GM23338 (cell line): ENCODE measurements at regions not wholly inside any gene's neighbourhood (a gene's known extent, or its start where the extent isn't known, plus 50 kb on each side); places are given as distances from the start of the nearest gene placed in this dataset.

Source experiments
- ATAC-seq: fragments of 200-7000 bp; cut with Tn5 transposase; 3 replicates; pipeline ENCODE4 v1.9.1; 2020
- DNase-seq: peaks from one replicate; pipeline ENCODE4 v3.0.0-alpha.2; 2015; ENCODE audit warnings: low spot score
- H2AFZ ChIP-seq: fragments of 200-600 bp; sonication (generic); 2 replicates; pipeline ENCODE4 v1.8.0; 2016; ENCODE audit warnings: antibody characterized with exemption, mild to moderate bottlenecking, moderate library complexity
- H3F3A ChIP-seq: fragments of 200-600 bp; sonication (generic); replicated peaks from 2 replicates; pipeline ENCODE4 v1.8.0; 2017; ENCODE audit warnings: antibody characterized with exemption, mixed run types, low read depth
- H3K27ac ChIP-seq: fragments of 200-600 bp; sonication (generic); 2 replicates; pipeline ENCODE4 v1.6.1; 2016; ENCODE audit warnings: low read depth
- H3K27me3 ChIP-seq: fragments of 200-600 bp; sonication (generic); 2 replicates; pipeline ENCODE4 v1.8.0; 2016; ENCODE audit warnings: mild to moderate bottlenecking, mixed run types, moderate library complexity; ENCODE audit not compliant: insufficient read depth
- H3K36me3 ChIP-seq: fragments of 200-600 bp; sonication (generic); 2 replicates; pipeline ENCODE4 v1.8.0; 2016; ENCODE audit warnings: mild to moderate bottlenecking; ENCODE audit not compliant: insufficient read depth
- H3K4me1 ChIP-seq: fragments of 200-600 bp; sonication (generic); 2 replicates; pipeline ENCODE4 v1.8.0; 2016; ENCODE audit warnings: mild to moderate bottlenecking, moderate library complexity; ENCODE audit not compliant: insufficient read depth
- H3K4me2 ChIP-seq: fragments of 200-600 bp; sonication (generic); 2 replicates; pipeline ENCODE4 v1.7.1; 2017; ENCODE audit warnings: mixed run types
- H3K4me3 ChIP-seq: fragments of 200-600 bp; sonication (generic); 2 replicates; pipeline ENCODE4 v1.6.1; 2016; ENCODE audit warnings: mixed run types
- H3K79me2 ChIP-seq: fragments of 200-600 bp; sonication (generic); replicated peaks from 2 replicates; pipeline ENCODE4 v1.8.0; 2017; ENCODE audit warnings: mild to moderate bottlenecking; ENCODE audit not compliant: insufficient read depth
- H3K9me2 ChIP-seq: fragments of 200-600 bp; sonication (generic); 2 replicates; pipeline ENCODE4 v1.8.0; 2017; ENCODE audit not compliant: insufficient read depth
- H4K20me1 ChIP-seq: fragments of 200-600 bp; sonication (generic); replicated peaks from 2 replicates; pipeline ENCODE4 v1.8.0; 2017; ENCODE audit warnings: mild to moderate bottlenecking; ENCODE audit not compliant: insufficient read depth
- H3K27ac Mint-ChIP-seq: 2 replicates; pipeline ENCODE4 v1.8.0; 2020; ENCODE audit warnings: inconsistent platforms, mild to moderate bottlenecking, moderate library complexity, mixed read lengths
- H3K27me3 Mint-ChIP-seq: 3 replicates; pipeline ENCODE4 v1.8.0; 2022; ENCODE audit warnings: low read depth, mild to moderate bottlenecking, moderate library complexity, mixed read lengths, inconsistent platforms; ENCODE audit not compliant: insufficient read depth, poor library complexity
- H3K36me3 Mint-ChIP-seq: 3 replicates; pipeline ENCODE4 v1.8.0; 2021; ENCODE audit warnings: low read depth, mild to moderate bottlenecking, inconsistent platforms, moderate library complexity, mixed read lengths
- H3K4me1 Mint-ChIP-seq: 3 replicates; pipeline ENCODE4 v1.8.0; 2020; ENCODE audit warnings: mild to moderate bottlenecking, inconsistent platforms, mixed read lengths
- H3K4me3 Mint-ChIP-seq: 3 replicates; pipeline ENCODE4 v1.8.0; 2021; ENCODE audit warnings: moderate library complexity, mild to moderate bottlenecking, inconsistent platforms, mixed read lengths
- H3K9me3 Mint-ChIP-seq: 3 replicates; pipeline ENCODE4 v1.8.0; 2020; ENCODE audit warnings: moderate library complexity, mild to moderate bottlenecking, inconsistent platforms, mixed read lengths
- ETS1 ChIP-seq: IDR thresholded peaks from 2 replicates; pipeline ENCODE4 v1.6.1; 2016; ENCODE audit warnings: antibody characterized with exemption
- EZH2 ChIP-seq: fragments of 200-600 bp; sonication (generic); IDR thresholded peaks from one replicate; pipeline ENCODE4 v1.8.0; 2017; ENCODE audit warnings: antibody characterized with exemption, mild to moderate bottlenecking, low read depth; ENCODE audit not compliant: unreplicated experiment
- EZH2phosphoT487 ChIP-seq: fragments of 200-600 bp; sonication (generic); IDR thresholded peaks from one replicate; pipeline ENCODE4 v1.8.1; 2018; ENCODE audit warnings: antibody characterized with exemption; ENCODE audit not compliant: unreplicated experiment
- JUNB ChIP-seq: IDR thresholded peaks from one replicate; pipeline ENCODE4 v1.6.1; 2016; ENCODE audit warnings: antibody characterized with exemption; ENCODE audit not compliant: unreplicated experiment
- NANOG ChIP-seq: IDR thresholded peaks from 2 replicates; pipeline ENCODE4 v1.6.1; 2016; ENCODE audit warnings: antibody characterized with exemption, borderline replicate concordance
- POLR2AphosphoS5 ChIP-seq: IDR thresholded peaks from 2 replicates; pipeline ENCODE4 v1.6.1; 2016; ENCODE audit warnings: antibody characterized with exemption, low read depth
- REST ChIP-seq: IDR thresholded peaks from one replicate; pipeline ENCODE4 v1.6.1; 2018; ENCODE audit warnings: antibody characterized with exemption; ENCODE audit not compliant: unreplicated experiment
- STAT1 ChIP-seq: IDR thresholded peaks from one replicate; pipeline ENCODE4 v1.6.1; 2016; ENCODE audit warnings: antibody characterized with exemption; ENCODE audit not compliant: unreplicated experiment
- ZNF114 ChIP-seq: fragments of 250-450 bp; sonication (Bioruptor Pico); IDR thresholded peaks from 2 replicates; pipeline ENCODE4 v1.5.0; 2020; ENCODE audit warnings: mild to moderate bottlenecking, moderate library complexity
- ZNF462 ChIP-seq: fragments of 250-450 bp; sonication (Bioruptor Pico); IDR thresholded peaks from 2 replicates; pipeline ENCODE4 v1.5.0; 2020; ENCODE audit warnings: mild to moderate bottlenecking, moderate library complexity

- TF ChIP-seq STAT1 (no peak), ZNF114 (no peak), ZNF462 (CRISPR knock-in tag) (no peak), POLR2AphosphoS5 (no peak)
Measured at GRCh38 chr1:54479841-54480524, 68.0 kb upstream of the ACOT11 start (continued).

GRCh38 chr1:54479251-54479650, 68.8 kb upstream of the ACOT11 start:
- H3K27me3 Mint-ChIP-seq: peaks cover 38% of the 10 kb centered on the region
- Histone ChIP-seq H3K27ac (no peak overlapping the region), H3K79me2 (no peaks in the 10 kb centered on the region), H3F3A (peaks cover 24% of the 10 kb centered on the region), H3K36me3 (no peaks in the 10 kb centered on the region; the same call in 1 of the 2 replicates), H2AFZ (no peak overlapping the region), H3K27me3 (peaks cover 36% of the 10 kb centered on the region), H3K9me2 (no peaks in the 10 kb centered on the region; the same call in 1 of the 2 replicates), H4K20me1 (no peaks in the 10 kb centered on the region), H3K4me1 (peaks cover 62% of the 10 kb centered on the region), H3K4me3 (no peak overlapping the region), H3K4me2 (peak overlapping the region; percentile 64; the same call in 1 of the 2 replicates)
- ATAC-seq: no peak
- TF ChIP-seq REST (no peak), JUNB (no peak), EZH2phosphoT487 (no peak), POLR2AphosphoS5 (no peak), ETS1 (no peak), NANOG (no peak), STAT1 (no peak), EZH2 (no peak)
- peaks cover 66% of the 10 kb centered on the region for H3K4me1 Mint-ChIP-seq
- no peak overlapping the region for H3K4me3 Mint-ChIP-seq
- no peaks in the 10 kb centered on the region for H3K36me3 Mint-ChIP-seq
- DNase-seq: no peak
- H3K27ac Mint-ChIP-seq: no peak overlapping the region
- H3K9me3 Mint-ChIP-seq: no peaks in the 10 kb centered on the region; the same call in 2 of the 3 replicates
